CD4-positive, alpha-beta T cell (primary cell): ENCODE measurements at regions not wholly inside any gene's neighbourhood (a gene's known extent, or its start where the extent isn't known, plus 50 kb on each side); places are given as distances from the start of the nearest gene placed in this dataset.

ENCODE experiments used
- ATAC-seq: fragments of 200-7000 bp; cut with Tn5 transposase; one replicate; pipeline ENCODE4 v1.10.0; 2022; ENCODE audit warnings: mild to moderate bottlenecking; ENCODE audit not compliant: poor library complexity
- CTCF ChIA-PET: fragments of 350-600 bp; sonication (Branson Sonifier 250); formaldehyde crosslinking; loops from one replicate; lab custom pipeline; 2021; ENCODE audit warnings: antibody characterized with exemption, inconsistent platforms; lab: Charles Lee
- POLR2A ChIA-PET: fragments of 350-600 bp; sonication (Branson Sonifier 250); formaldehyde crosslinking; loops from one replicate; lab custom pipeline; 2021; ENCODE audit warnings: antibody characterized with exemption, inconsistent platforms; lab: Charles Lee
- DNase-seq, 14 experiments: peaks; one replicate each; pipeline ENCODE4 v3.0.0-alpha.2; 2013 to 2020; ENCODE audit warnings: mixed read lengths in 2 of 14
- H3K27ac ChIP-seq, 2 donors: one replicate each; pipeline versions ENCODE4 v1.5.1 to v1.7.0; 2013; ENCODE audit warnings: low read length in 2 of 2, low read depth in 1 of 2, mild to moderate bottlenecking in 1 of 2
- H3K27me3 ChIP-seq, 2 experiments: 1 replicate in 1 of 2; 2 replicates in 1 of 2; pipeline versions ENCODE4 v1.6.1 to v1.7.0; 2013; ENCODE audit warnings: low read length in 2 of 2, control low read depth in 1 of 2, mild to moderate bottlenecking in 1 of 2, moderate library complexity in 1 of 2; ENCODE audit not compliant: insufficient read depth in 2 of 2, control insufficient read depth in 1 of 2
- H3K36me3 ChIP-seq: one replicate; pipeline ENCODE4 v1.6.1; 2013; ENCODE audit warnings: low read length, control low read depth; ENCODE audit not compliant: insufficient read depth
- H3K4me1 ChIP-seq: one replicate; pipeline ENCODE4 v1.6.1; 2013; ENCODE audit warnings: low read length, control low read depth; ENCODE audit not compliant: insufficient read depth
- H3K4me3 ChIP-seq: one replicate; pipeline ENCODE4 v1.5.1; 2013; ENCODE audit warnings: mild to moderate bottlenecking, low read length, moderate library complexity
- H3K9me3 ChIP-seq, 2 experiments: 1 replicate in 1 of 2; 2 replicates in 1 of 2; pipeline versions ENCODE4 v1.6.1 to v1.7.0; 2013; ENCODE audit warnings: low read length in 2 of 2, mild to moderate bottlenecking in 2 of 2, control low read depth in 1 of 2, moderate library complexity in 1 of 2; ENCODE audit not compliant: control insufficient read depth in 1 of 2, insufficient read depth in 1 of 2
- H3K27ac Mint-ChIP-seq: one replicate; pipeline ENCODE4 v1.8.0; 2020; ENCODE audit warnings: mixed read lengths
- H3K27me3 Mint-ChIP-seq: one replicate; pipeline ENCODE4 v1.8.0; 2021; ENCODE audit warnings: mixed read lengths
- H3K36me3 Mint-ChIP-seq: one replicate; pipeline ENCODE4 v1.8.0; 2021; ENCODE audit warnings: low read depth, mixed read lengths
- H3K4me1 Mint-ChIP-seq: one replicate; pipeline ENCODE4 v1.8.0; 2021; ENCODE audit warnings: low read depth, mixed read lengths
- H3K4me3 Mint-ChIP-seq: one replicate; pipeline ENCODE4 v1.8.0; 2020; ENCODE audit warnings: mild to moderate bottlenecking, mixed read lengths
- H3K9me3 Mint-ChIP-seq: one replicate; pipeline ENCODE4 v1.8.0; 2020; ENCODE audit warnings: mixed read lengths
- intact Hi-C, 2 experiments: fragments of 100-400 bp; cut with DNase I in 1 of 2; cut with micrococcal nuclease in 1 of 2; formaldehyde crosslinking; loops; one replicate each; pipeline versions ENCODE4 v1.15.1 to v1.9.0; 2023 to 2025; cut with DNase I, micrococcal nuclease
- TF ChIP-seq, protein P1 (sequence below): fragments of 200-600 bp; IDR thresholded peaks from one replicate; pipeline ENCODE4 v1.8.0; 2022; ENCODE audit warnings: antibody characterized with exemption, mild to moderate bottlenecking

DNA sequence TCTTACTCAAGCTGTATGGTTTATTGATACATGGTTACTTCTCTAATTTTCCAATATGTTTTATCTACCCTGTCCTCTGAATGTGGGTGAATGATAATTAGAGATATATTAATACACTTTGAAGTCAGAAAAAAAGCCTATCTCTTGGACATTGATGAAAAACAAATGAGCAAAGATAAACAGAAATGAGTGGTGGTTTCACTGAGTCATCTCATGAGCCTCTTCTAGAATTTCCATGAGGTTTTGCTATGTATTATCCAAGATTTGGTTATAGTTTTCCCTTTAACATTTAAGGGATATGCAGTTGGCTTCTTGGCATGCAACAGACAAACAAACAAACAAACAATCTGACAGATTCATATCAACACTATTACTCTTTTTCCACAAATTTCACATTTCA is 586.8 kb downstream of the RFPL4B start:
- intact Hi-C loops: no loop called here
- no peaks in the 10 kb centered on the region for H3K4me1 Mint-ChIP-seq
- Histone ChIP-seq H3K36me3 (no peaks in the 10 kb centered on the region), H3K9me3 (peaks cover 0 to 6% of the 10 kb centered on the region in 2 experiments), H3K4me3 (no peak overlapping the region), H3K4me1 (no peaks in the 10 kb centered on the region), H3K27me3 (no peaks in the 10 kb centered on the region), H3K27ac (no peak overlapping the region)
- H3K9me3 Mint-ChIP-seq: no peaks in the 10 kb centered on the region
- no peaks in the 10 kb centered on the region for H3K27me3 Mint-ChIP-seq
- H3K4me3 Mint-ChIP-seq: no peak overlapping the region
- no peak overlapping the region for H3K27ac Mint-ChIP-seq
- ChIA-PET CTCF (no interaction called here), POLR2A (no interaction called here)
- DNase-seq (no peak), ATAC-seq (no peak)
- H3K36me3 Mint-ChIP-seq: no peaks in the 10 kb centered on the region
- TF ChIP-seq, protein P1, sequence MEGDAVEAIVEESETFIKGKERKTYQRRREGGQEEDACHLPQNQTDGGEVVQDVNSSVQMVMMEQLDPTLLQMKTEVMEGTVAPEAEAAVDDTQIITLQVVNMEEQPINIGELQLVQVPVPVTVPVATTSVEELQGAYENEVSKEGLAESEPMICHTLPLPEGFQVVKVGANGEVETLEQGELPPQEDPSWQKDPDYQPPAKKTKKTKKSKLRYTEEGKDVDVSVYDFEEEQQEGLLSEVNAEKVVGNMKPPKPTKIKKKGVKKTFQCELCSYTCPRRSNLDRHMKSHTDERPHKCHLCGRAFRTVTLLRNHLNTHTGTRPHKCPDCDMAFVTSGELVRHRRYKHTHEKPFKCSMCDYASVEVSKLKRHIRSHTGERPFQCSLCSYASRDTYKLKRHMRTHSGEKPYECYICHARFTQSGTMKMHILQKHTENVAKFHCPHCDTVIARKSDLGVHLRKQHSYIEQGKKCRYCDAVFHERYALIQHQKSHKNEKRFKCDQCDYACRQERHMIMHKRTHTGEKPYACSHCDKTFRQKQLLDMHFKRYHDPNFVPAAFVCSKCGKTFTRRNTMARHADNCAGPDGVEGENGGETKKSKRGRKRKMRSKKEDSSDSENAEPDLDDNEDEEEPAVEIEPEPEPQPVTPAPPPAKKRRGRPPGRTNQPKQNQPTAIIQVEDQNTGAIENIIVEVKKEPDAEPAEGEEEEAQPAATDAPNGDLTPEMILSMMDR: no peak

DNA sequence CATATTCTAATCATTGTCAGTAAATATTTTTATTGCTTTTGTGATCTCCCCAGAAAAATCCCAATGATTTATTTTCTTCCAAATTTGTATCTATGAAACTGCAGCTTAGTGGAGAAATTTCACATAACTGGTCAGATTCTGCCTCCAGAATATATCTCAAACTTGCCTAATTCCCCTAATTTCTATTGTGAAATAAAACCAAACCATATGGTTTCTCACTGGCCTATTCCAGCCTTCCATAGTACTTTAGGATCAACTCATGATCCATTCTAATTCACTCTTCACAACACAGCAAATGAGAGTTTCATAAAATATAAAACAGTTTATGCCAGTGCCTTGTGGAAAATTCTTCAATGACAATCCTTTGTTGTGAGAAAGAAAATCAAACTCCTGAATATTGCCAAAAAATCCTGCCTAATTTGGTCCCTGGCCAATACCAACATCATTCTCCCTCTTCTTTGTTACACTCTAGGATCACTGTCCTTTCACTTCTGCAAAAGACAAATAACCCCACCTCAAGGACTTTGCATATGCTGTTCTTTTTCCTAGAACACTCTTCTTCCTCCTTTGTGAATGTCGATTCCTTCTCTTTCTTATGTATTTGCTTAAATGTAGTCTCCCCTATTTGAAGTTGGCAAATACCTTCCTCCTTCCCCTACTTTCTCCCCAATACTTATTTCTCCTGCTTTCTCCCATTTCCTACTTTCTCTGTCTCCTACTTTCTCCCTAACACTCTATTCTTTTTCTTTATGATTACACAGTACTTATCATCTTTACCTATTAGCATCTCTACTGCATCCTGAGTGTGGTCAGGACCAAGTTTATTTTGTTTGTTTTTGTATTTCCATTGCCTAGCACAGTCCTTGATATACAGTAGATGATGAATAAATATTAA is 587.5 kb downstream of the RFPL4B start:
- ATAC-seq (no peak), DNase-seq (no peak)
- intact Hi-C loops: no loop called here
- H3K36me3 ChIP-seq: no peaks in the 10 kb centered on the region
- Mint-ChIP-seq H3K9me3 (no peaks in the 10 kb centered on the region), H3K36me3 (no peaks in the 10 kb centered on the region), H3K27me3 (no peaks in the 10 kb centered on the region), H3K4me3 (no peak overlapping the region), H3K4me1 (no peaks in the 10 kb centered on the region), H3K27ac (no peak overlapping the region)
- H3K27me3 ChIP-seq: no peaks in the 10 kb centered on the region
- ChIA-PET POLR2A (no interaction called here), CTCF (interaction anchor here (0.7 kb wide), 1 partner anchor 12 kb away, joined by 4 read pairs; no protein-coding TSS in a partner anchor)
- no peaks in the 10 kb centered on the region for H3K4me1 ChIP-seq
- no peak overlapping the region for H3K4me3 ChIP-seq
- H3K27ac ChIP-seq: no peak overlapping the region
- H3K9me3 ChIP-seq: peaks cover 0 to 6% of the 10 kb centered on the region in 2 experiments
- TF ChIP-seq, protein P1: no peak

DNA sequence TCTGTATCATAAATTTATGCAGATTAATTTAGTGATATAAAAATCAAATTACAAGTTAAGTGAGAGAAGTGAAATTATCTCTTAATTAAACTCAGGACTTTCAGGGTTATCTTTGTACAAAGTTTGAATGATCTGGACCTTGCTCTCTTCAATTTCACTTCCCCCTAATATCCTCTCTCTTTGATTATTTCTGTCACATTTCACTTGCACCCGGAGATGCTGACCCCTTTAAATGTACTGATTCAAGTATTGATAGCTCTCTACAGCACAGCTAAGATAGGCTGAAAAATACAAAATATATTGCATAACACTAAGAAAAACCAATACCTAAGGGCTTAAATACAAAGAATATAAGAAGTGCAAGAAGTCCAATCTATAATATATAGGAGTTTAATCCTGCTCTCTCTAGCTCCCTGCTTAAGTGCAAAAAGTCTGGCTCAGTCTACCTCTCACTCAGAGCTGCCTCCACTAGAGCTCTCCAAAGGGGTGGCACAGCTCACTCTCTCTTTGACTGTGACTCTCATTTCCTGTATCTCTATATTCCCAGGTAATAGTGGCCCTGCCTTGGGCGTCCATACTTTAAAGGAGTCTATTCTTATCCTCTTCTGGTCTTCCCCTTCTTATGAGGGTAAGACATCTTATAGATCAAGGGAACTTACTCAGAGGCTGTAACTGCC is 588.4 kb downstream of the RFPL4B start:
- CTCF ChIA-PET: interaction anchor here (0.7 kb wide), 1 partner anchor 13 kb away, joined by 4 read pairs; no protein-coding TSS in a partner anchor
- H3K4me3 Mint-ChIP-seq: no peak overlapping the region
- Histone ChIP-seq H3K9me3 (peaks cover 0 to 6% of the 10 kb centered on the region in 2 experiments), H3K27ac (no peak overlapping the region), H3K4me1 (no peaks in the 10 kb centered on the region), H3K36me3 (no peaks in the 10 kb centered on the region), H3K27me3 (no peaks in the 10 kb centered on the region), H3K4me3 (no peak overlapping the region)
- H3K27me3 Mint-ChIP-seq: no peaks in the 10 kb centered on the region
- no peaks in the 10 kb centered on the region for H3K4me1 Mint-ChIP-seq
- H3K36me3 Mint-ChIP-seq: no peaks in the 10 kb centered on the region
- ATAC-seq (no peak), DNase-seq (no peak)
- POLR2A ChIA-PET: no interaction called here
- no peak overlapping the region for H3K27ac Mint-ChIP-seq
- TF ChIP-seq, protein P1: no peak
- no peaks in the 10 kb centered on the region for H3K9me3 Mint-ChIP-seq
- intact Hi-C loops: no loop called here
